ENCODE measurements at regions not wholly inside any gene's neighbourhood (a gene's known extent, or its start where the extent isn't known, plus 50 kb on each side); places are given as distances from the start of the nearest gene placed in this dataset.

DNA sequence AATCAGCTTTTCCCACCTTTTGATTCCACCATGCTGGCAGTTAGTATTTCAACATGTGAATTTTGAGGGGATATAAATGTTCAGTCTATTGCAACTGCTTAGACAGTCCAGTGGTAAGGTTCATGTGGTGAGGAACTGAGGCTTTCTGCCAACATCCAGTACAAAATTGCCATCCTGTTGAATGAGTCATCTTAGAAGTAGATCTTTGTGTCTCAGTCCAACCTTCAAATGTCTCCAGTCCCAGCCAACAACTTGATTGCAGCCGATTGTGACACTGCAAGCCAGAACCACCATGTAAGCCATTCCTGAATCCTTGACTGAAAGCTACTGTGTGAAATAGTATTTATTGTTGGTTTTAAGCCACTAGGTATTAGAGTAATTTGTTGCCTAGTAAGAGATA, 331.5 kb upstream of the GRIN3A start:
- H3K27me3 Mint-ChIP-seq = no peaks in the 10 kb centered on the region
- H3K9me3 Mint-ChIP-seq (ENCODE audit: low read depth) = peaks cover 6% of the 10 kb centered on the region
- no peak for DNase-seq (ENCODE audit: low spot score, unreplicated experiment)
- H3K36me3 Mint-ChIP-seq (ENCODE audit: insufficient read depth) = no peaks in the 10 kb centered on the region
- no peak overlapping the region for H3K4me3 Mint-ChIP-seq (ENCODE audit: low read depth)
- TF ChIP-seq, protein P1, sequence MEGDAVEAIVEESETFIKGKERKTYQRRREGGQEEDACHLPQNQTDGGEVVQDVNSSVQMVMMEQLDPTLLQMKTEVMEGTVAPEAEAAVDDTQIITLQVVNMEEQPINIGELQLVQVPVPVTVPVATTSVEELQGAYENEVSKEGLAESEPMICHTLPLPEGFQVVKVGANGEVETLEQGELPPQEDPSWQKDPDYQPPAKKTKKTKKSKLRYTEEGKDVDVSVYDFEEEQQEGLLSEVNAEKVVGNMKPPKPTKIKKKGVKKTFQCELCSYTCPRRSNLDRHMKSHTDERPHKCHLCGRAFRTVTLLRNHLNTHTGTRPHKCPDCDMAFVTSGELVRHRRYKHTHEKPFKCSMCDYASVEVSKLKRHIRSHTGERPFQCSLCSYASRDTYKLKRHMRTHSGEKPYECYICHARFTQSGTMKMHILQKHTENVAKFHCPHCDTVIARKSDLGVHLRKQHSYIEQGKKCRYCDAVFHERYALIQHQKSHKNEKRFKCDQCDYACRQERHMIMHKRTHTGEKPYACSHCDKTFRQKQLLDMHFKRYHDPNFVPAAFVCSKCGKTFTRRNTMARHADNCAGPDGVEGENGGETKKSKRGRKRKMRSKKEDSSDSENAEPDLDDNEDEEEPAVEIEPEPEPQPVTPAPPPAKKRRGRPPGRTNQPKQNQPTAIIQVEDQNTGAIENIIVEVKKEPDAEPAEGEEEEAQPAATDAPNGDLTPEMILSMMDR (IDR thresholded peaks at IDR 0.05; ENCODE audit: unreplicated experiment) = no peak
- no peak overlapping the region for H3K27ac Mint-ChIP-seq
- H3K4me1 Mint-ChIP-seq (ENCODE audit: low read depth) = peaks cover 4% of the 10 kb centered on the region

DNA sequence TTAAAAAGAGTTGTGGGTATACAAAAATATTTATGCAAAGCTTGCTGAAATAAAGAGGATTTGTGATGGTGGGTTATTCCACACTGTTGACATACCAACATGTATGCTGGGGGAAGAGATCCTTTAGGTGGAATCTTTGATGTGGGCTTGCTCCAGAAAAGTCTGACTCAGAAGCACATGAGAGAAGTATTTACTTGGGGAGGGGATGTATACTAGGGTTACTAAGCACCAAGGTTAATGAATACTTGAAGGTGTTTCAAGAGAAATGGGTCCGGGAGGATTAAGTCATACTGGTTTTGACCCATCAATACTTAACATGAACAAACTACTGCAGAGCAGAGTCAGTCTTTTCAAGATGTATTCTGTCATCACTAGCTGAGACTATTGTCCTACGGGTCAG, 316.4 kb upstream of the GRIN3A start:
- H3K36me3 Mint-ChIP-seq (ENCODE audit: insufficient read depth) = no peaks in the 10 kb centered on the region
- TF ChIP-seq, protein P1 (IDR thresholded peaks at IDR 0.05; ENCODE audit: unreplicated experiment) = no peak
- H3K27ac Mint-ChIP-seq = no peak overlapping the region
- no peak for DNase-seq (ENCODE audit: low spot score, unreplicated experiment)
- no peaks in the 10 kb centered on the region for H3K27me3 Mint-ChIP-seq
- H3K9me3 Mint-ChIP-seq (ENCODE audit: low read depth) = no peaks in the 10 kb centered on the region
- no peak overlapping the region for H3K4me3 Mint-ChIP-seq (ENCODE audit: low read depth)
- H3K4me1 Mint-ChIP-seq (ENCODE audit: low read depth) = no peaks in the 10 kb centered on the region

DNA sequence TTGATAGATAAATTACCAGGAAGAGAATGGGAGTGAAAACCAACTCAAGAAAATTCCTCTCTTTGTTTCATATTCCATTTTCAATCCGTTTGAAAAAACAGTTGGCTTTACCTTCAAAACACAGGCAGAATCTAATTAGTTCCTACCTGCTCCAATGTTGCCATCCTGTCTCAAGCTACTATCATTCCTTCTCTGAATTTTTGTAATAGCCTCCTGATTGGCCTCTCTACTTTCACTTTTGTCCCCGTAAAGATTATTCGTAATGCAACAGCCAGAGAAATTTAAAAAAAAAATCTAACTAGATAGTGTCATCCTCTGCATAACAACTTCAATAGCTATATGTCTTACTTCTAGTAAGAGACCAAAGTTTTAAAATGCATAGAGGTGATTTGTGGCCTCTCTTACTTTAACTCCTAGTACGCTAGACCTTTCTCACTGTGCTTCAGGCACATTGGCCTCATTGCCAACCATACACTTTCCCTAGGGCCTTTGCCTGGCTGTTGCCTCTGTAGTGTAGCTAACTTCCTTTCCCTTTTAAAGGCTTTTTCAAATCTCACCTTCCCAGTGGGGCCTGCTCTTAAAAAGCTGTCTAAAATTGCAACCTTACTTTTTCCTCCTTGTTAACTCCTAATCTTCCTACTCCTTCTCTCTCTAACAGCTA, 311.3 kb upstream of the GRIN3A start:
- H3K4me1 Mint-ChIP-seq (ENCODE audit: low read depth) = no peaks in the 10 kb centered on the region
- H3K9me3 Mint-ChIP-seq (ENCODE audit: low read depth) = no peaks in the 10 kb centered on the region
- no peaks in the 10 kb centered on the region for H3K36me3 Mint-ChIP-seq (ENCODE audit: insufficient read depth)
- TF ChIP-seq, protein P1 (IDR thresholded peaks at IDR 0.05; ENCODE audit: unreplicated experiment) = no peak
- no peak for DNase-seq (ENCODE audit: low spot score, unreplicated experiment)
- no peak overlapping the region for H3K27ac Mint-ChIP-seq
- no peak overlapping the region for H3K4me3 Mint-ChIP-seq (ENCODE audit: low read depth)
- no peaks in the 10 kb centered on the region for H3K27me3 Mint-ChIP-seq

DNA sequence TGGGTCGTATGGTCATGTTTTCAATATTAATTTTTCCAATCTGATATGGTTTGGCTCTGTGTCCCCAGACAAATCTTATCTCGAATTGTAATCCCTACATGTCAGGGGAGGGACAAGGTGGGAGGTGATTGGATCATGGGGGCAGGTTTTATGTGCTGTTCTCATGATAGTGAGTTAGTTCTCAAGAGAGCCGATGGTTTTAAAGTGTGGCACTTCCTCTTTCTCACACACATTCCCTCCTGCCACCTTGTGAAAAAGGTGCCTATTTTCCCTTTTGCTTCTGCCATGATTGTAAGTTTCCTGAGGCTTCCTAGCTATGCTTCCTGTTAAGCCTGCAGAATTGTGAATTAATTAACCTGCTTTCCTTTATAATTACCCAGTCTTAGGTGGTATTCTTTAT, 309.1 kb upstream of the GRIN3A start:
- H3K4me3 Mint-ChIP-seq (ENCODE audit: low read depth) = no peak overlapping the region
- no peaks in the 10 kb centered on the region for H3K9me3 Mint-ChIP-seq (ENCODE audit: low read depth)
- no peak overlapping the region for H3K27ac Mint-ChIP-seq
- H3K36me3 Mint-ChIP-seq (ENCODE audit: insufficient read depth) = no peaks in the 10 kb centered on the region
- H3K27me3 Mint-ChIP-seq = no peaks in the 10 kb centered on the region
- H3K4me1 Mint-ChIP-seq (ENCODE audit: low read depth) = no peaks in the 10 kb centered on the region
- no peak for DNase-seq (ENCODE audit: low spot score, unreplicated experiment)
- TF ChIP-seq, protein P1 (IDR thresholded peaks at IDR 0.05; ENCODE audit: unreplicated experiment) = no peak

DNA sequence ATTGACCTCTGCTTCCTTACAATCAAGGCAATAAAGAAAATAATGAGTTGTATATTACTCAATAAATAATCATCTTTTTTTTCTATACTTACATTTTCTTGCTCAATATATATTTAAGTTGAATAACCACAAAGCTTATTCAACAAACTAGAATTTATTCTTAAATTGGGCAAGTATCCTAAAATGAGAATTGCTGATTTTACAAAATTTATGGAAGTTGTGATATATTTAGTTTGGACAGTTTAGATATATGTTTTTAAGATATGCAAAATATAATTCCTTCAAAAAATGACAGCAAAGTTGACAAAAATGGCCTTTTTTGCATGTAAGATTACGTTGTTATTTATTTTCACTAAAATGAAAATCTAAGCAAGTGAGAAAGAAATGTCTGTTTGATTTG, 305.7 kb upstream of the GRIN3A start:
- no peaks in the 10 kb centered on the region for H3K4me1 Mint-ChIP-seq (ENCODE audit: low read depth)
- no peak overlapping the region for H3K4me3 Mint-ChIP-seq (ENCODE audit: low read depth)
- no peak overlapping the region for H3K27ac Mint-ChIP-seq
- DNase-seq (ENCODE audit: low spot score, unreplicated experiment) = no peak
- TF ChIP-seq, protein P1 (IDR thresholded peaks at IDR 0.05; ENCODE audit: unreplicated experiment) = no peak
- H3K36me3 Mint-ChIP-seq (ENCODE audit: insufficient read depth) = no peaks in the 10 kb centered on the region
- H3K9me3 Mint-ChIP-seq (ENCODE audit: low read depth) = no peaks in the 10 kb centered on the region
- no peaks in the 10 kb centered on the region for H3K27me3 Mint-ChIP-seq
